Neural cell (in vitro differentiated cells): ENCODE measurements at regions not wholly inside any gene's neighbourhood (a gene's known extent, or its start where the extent isn't known, plus 50 kb on each side); places are given as distances from the start of the nearest gene placed in this dataset.

ENCODE experiments used
- EP300 ChIP-seq: fragments of 450-650 bp; conservative IDR thresholded peaks from 2 replicates; pipeline ENCODE4 v1.6.1; 2014; ENCODE audit warnings: antibody characterized with exemption, mild to moderate bottlenecking, moderate library complexity; ENCODE audit not compliant: poor library complexity, severe bottlenecking
- EZH2 ChIP-seq: fragments of 200-600, 300-800 bp; shearing (Covaris generic), sonication (generic); IDR thresholded peaks from 2 replicates; pipeline ENCODE4 v1.6.1; 2014; ENCODE audit warnings: antibody characterized with exemption, low read length, borderline replicate concordance, mild to moderate bottlenecking; ENCODE audit not compliant: insufficient read depth, poor library complexity, severe bottlenecking
- MXI1 ChIP-seq: fragments of 450-650 bp; conservative IDR thresholded peaks from 2 replicates; pipeline ENCODE4 v1.6.1; 2014; ENCODE audit warnings: antibody characterized with exemption, mild to moderate bottlenecking; ENCODE audit not compliant: poor library complexity, severe bottlenecking
- POLR2AphosphoS5 ChIP-seq: IDR thresholded peaks from 2 replicates; pipeline ENCODE4 v1.6.1; 2012
- RAD21 ChIP-seq: fragments of 450-650 bp; conservative IDR thresholded peaks from 2 replicates; pipeline ENCODE4 v1.6.1; 2014; ENCODE audit warnings: antibody characterized with exemption, mild to moderate bottlenecking, moderate library complexity
- SMC3 ChIP-seq: fragments of 450-650 bp; conservative IDR thresholded peaks from 2 replicates; pipeline ENCODE4 v1.6.1; 2014; ENCODE audit warnings: antibody characterized with exemption, mild to moderate bottlenecking, moderate library complexity; ENCODE audit not compliant: poor library complexity
- TAF1 ChIP-seq: IDR thresholded peaks from 2 replicates; pipeline ENCODE4 v1.6.1; 2012; ENCODE audit warnings: low read depth
- TF ChIP-seq, protein P1 (sequence below): fragments of 450-650 bp; IDR thresholded peaks from 2 replicates; pipeline ENCODE4 v1.5.1; 2014; ENCODE audit warnings: antibody characterized with exemption, mild to moderate bottlenecking, moderate library complexity; ENCODE audit not compliant: poor library complexity, severe bottlenecking
- TF ChIP-seq, protein P2 (sequence below): IDR thresholded peaks from 2 replicates; pipeline ENCODE4 v1.6.1; 2012; ENCODE audit warnings: borderline replicate concordance

DNA sequence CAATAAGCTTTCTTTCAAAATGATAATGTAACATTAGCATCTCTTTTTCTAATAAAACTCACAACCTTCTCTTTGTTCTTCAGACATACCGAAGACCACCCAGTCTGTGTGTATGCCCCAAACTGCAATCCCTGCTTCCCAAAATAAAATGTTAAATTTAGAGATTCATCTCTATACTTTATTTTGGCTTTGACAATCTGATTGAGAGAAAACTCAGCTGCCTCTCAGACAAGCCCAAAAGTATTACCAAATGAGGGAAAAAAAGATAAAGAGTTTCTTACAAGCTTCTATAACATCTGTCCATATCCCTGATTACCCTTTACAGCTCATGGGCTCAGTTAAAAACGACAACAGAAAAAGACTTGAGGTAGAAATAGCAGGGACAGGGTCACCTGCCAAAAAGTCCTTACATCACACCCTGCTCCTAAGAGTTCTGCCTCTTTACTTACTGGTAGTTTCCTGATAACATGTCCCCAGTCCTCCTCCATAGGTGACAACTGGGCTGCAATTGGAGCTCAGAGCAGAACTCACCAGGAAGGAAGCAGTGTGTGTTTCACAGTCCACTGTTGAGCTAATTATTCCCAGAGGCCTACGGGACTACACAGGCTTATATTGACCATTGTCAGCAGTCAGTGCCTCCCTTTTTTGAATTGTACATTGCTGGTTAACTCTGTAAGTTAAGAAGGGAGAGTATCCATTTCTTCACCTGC is 70.9 kb upstream of the FAM9C start:
- TF ChIP-seq, protein P1, sequence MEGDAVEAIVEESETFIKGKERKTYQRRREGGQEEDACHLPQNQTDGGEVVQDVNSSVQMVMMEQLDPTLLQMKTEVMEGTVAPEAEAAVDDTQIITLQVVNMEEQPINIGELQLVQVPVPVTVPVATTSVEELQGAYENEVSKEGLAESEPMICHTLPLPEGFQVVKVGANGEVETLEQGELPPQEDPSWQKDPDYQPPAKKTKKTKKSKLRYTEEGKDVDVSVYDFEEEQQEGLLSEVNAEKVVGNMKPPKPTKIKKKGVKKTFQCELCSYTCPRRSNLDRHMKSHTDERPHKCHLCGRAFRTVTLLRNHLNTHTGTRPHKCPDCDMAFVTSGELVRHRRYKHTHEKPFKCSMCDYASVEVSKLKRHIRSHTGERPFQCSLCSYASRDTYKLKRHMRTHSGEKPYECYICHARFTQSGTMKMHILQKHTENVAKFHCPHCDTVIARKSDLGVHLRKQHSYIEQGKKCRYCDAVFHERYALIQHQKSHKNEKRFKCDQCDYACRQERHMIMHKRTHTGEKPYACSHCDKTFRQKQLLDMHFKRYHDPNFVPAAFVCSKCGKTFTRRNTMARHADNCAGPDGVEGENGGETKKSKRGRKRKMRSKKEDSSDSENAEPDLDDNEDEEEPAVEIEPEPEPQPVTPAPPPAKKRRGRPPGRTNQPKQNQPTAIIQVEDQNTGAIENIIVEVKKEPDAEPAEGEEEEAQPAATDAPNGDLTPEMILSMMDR, result no peak
- TF ChIP-seq, protein P2, sequence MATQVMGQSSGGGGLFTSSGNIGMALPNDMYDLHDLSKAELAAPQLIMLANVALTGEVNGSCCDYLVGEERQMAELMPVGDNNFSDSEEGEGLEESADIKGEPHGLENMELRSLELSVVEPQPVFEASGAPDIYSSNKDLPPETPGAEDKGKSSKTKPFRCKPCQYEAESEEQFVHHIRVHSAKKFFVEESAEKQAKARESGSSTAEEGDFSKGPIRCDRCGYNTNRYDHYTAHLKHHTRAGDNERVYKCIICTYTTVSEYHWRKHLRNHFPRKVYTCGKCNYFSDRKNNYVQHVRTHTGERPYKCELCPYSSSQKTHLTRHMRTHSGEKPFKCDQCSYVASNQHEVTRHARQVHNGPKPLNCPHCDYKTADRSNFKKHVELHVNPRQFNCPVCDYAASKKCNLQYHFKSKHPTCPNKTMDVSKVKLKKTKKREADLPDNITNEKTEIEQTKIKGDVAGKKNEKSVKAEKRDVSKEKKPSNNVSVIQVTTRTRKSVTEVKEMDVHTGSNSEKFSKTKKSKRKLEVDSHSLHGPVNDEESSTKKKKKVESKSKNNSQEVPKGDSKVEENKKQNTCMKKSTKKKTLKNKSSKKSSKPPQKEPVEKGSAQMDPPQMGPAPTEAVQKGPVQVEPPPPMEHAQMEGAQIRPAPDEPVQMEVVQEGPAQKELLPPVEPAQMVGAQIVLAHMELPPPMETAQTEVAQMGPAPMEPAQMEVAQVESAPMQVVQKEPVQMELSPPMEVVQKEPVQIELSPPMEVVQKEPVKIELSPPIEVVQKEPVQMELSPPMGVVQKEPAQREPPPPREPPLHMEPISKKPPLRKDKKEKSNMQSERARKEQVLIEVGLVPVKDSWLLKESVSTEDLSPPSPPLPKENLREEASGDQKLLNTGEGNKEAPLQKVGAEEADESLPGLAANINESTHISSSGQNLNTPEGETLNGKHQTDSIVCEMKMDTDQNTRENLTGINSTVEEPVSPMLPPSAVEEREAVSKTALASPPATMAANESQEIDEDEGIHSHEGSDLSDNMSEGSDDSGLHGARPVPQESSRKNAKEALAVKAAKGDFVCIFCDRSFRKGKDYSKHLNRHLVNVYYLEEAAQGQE, result no peak
- TF ChIP-seq MXI1 (no peak), EZH2 (no peak), EP300 (no peak), TAF1 (no peak), POLR2AphosphoS5 (no peak), RAD21 (no peak), SMC3 (no peak)
